DOHH2 (cell line): ENCODE measurements at regions not wholly inside any gene's neighbourhood (a gene's known extent, or its start where the extent isn't known, plus 50 kb on each side); places are given as distances from the start of the nearest gene placed in this dataset.

Experiments used
- H3F3A ChIP-seq: fragments of 200-600 bp; sonication (generic), shearing (Covaris generic); 2 replicates; pipeline ENCODE4 v1.6.0; 2016; ENCODE audit warnings: antibody characterized with exemption, mild to moderate bottlenecking; ENCODE audit not compliant: control insufficient read depth, insufficient read depth
- H3K27ac ChIP-seq: fragments of 200-600 bp; sonication (generic); 2 replicates; pipeline ENCODE4 v1.5.1; 2014; ENCODE audit warnings: low read depth, mild to moderate bottlenecking, low read length, moderate library complexity
- H3K27me3 ChIP-seq: fragments of 200-600 bp; sonication (generic); 2 replicates; pipeline ENCODE4 v1.6.1; 2014; ENCODE audit warnings: mild to moderate bottlenecking, low read length, mixed read lengths; ENCODE audit not compliant: control insufficient read depth
- H3K36me3 ChIP-seq: fragments of 200-600 bp; sonication (generic); 2 replicates; pipeline ENCODE4 v1.6.1; 2014; ENCODE audit warnings: mild to moderate bottlenecking, low read length, moderate library complexity, mixed read lengths; ENCODE audit not compliant: control insufficient read depth
- H3K4me1 ChIP-seq: fragments of 200-600 bp; sonication (generic); 2 replicates; pipeline ENCODE4 v1.6.1; 2014; ENCODE audit warnings: mild to moderate bottlenecking, low read length, mixed read lengths; ENCODE audit not compliant: control insufficient read depth
- H3K4me2 ChIP-seq: fragments of 200-600 bp; sonication (generic); 2 replicates; pipeline ENCODE4 v1.6.0; 2014; ENCODE audit warnings: mild to moderate bottlenecking, low read length, moderate library complexity
- H3K4me3 ChIP-seq: fragments of 200-600 bp; sonication (generic); 2 replicates; pipeline ENCODE4 v1.5.1; 2014; ENCODE audit warnings: mild to moderate bottlenecking, low read length, mixed read lengths
- H3K79me2 ChIP-seq: fragments of 200-600 bp; sonication (generic); 2 replicates; pipeline ENCODE4 v1.6.1; 2014; ENCODE audit warnings: mild to moderate bottlenecking, low read length, mixed read lengths; ENCODE audit not compliant: control insufficient read depth
- H3K9me2 ChIP-seq: fragments of 200-600 bp; sonication (generic); replicated peaks from 2 replicates; pipeline ENCODE4 v1.6.1; 2014; ENCODE audit warnings: mild to moderate bottlenecking, low read length, mixed read lengths; ENCODE audit not compliant: control insufficient read depth
- H3K9me3 ChIP-seq: fragments of 200-600 bp; sonication (generic); 2 replicates; pipeline ENCODE4 v1.6.1; 2014; ENCODE audit warnings: antibody characterized with exemption, low read length, mixed read lengths; ENCODE audit not compliant: control insufficient read depth, insufficient read depth
- H4K20me1 ChIP-seq: fragments of 200-600 bp; sonication (generic); 2 replicates; pipeline ENCODE4 v1.6.0; 2014; ENCODE audit warnings: low read depth, mild to moderate bottlenecking, antibody characterized with exemption, low read length, moderate library complexity; ENCODE audit not compliant: control insufficient read depth, insufficient read depth
- CTCF ChIP-seq: fragments of 200-600 bp; sonication (generic); IDR thresholded peaks from one replicate; pipeline ENCODE4 v1.5.1; 2014; ENCODE audit warnings: antibody characterized with exemption, mild to moderate bottlenecking, low read depth, low read length; ENCODE audit not compliant: poor library complexity, severe bottlenecking
- EZH2phosphoT487 ChIP-seq: fragments of 200-600 bp; sonication (generic); IDR thresholded peaks from 2 replicates; pipeline ENCODE4 v1.6.1; 2017; ENCODE audit warnings: borderline replicate concordance, mild to moderate bottlenecking, antibody characterized with exemption, low read length, moderate library complexity, mixed read lengths

GRCh38 chr12:114735011-114735410 lies 51.0 kb upstream of the TBX3 start:
- Histone ChIP-seq H3K9me2 (no peaks in the 10 kb centered on the region), H4K20me1 (no peaks in the 10 kb centered on the region), H3K36me3 (no peaks in the 10 kb centered on the region), H3F3A (no peaks in the 10 kb centered on the region), H3K27ac (no peak overlapping the region), H3K27me3 (no peaks in the 10 kb centered on the region), H3K9me3 (no peaks in the 10 kb centered on the region), H3K4me2 (no peak overlapping the region), H3K79me2 (no peaks in the 10 kb centered on the region), H3K4me1 (no peaks in the 10 kb centered on the region), H3K4me3 (no peak overlapping the region)
- TF ChIP-seq EZH2phosphoT487 (no peak), CTCF (no peak)

GRCh38 chr12:114733919-114734318 lies 49.9 kb upstream of the TBX3 start:
- H3K9me2 ChIP-seq = no peaks in the 10 kb centered on the region
- H3K27me3 ChIP-seq = no peaks in the 10 kb centered on the region
- no peak overlapping the region for H3K4me2 ChIP-seq
- H3K36me3 ChIP-seq = no peaks in the 10 kb centered on the region
- H3K4me1 ChIP-seq = no peaks in the 10 kb centered on the region
- H3K79me2 ChIP-seq = no peaks in the 10 kb centered on the region
- H3F3A ChIP-seq = no peaks in the 10 kb centered on the region
- H4K20me1 ChIP-seq = no peaks in the 10 kb centered on the region
- no peaks in the 10 kb centered on the region for H3K9me3 ChIP-seq
- TF ChIP-seq CTCF (no peak), EZH2phosphoT487 (no peak)
- H3K27ac ChIP-seq = no peak overlapping the region
- H3K4me3 ChIP-seq = no peak overlapping the region
